Esophagus (tissue), 2 donors: ENCODE measurements at regions not wholly inside any gene's neighbourhood (a gene's known extent, or its start where the extent isn't known, plus 50 kb on each side); places are given as distances from the start of the nearest gene placed in this dataset.
"Not testable (repeated sequence)": the region's sequence is repeated elsewhere in the genome, so short reads cannot be mapped to it uniquely, and the experiment has no call there.

Experiments used
- H3K27ac ChIP-seq, 2 donors: one replicate each; pipeline ENCODE4 v1.5.1; 2013; ENCODE audit warnings: low read depth in 2 of 2, mild to moderate bottlenecking in 2 of 2, inconsistent platforms in 1 of 2, low read length in 1 of 2, moderate library complexity in 1 of 2
- H3K27me3 ChIP-seq, 2 donors: one replicate each; pipeline ENCODE4 v1.6.1; 2013; ENCODE audit warnings: low read length in 2 of 2, control low read depth in 1 of 2, mild to moderate bottlenecking in 1 of 2; ENCODE audit not compliant: insufficient read depth in 2 of 2, control insufficient read depth in 1 of 2
- H3K36me3 ChIP-seq, 2 donors: one replicate each; pipeline ENCODE4 v1.6.1; 2013; ENCODE audit warnings: low read length in 1 of 2; ENCODE audit not compliant: control insufficient read depth in 2 of 2, insufficient read depth in 2 of 2
- H3K4me1 ChIP-seq, 2 donors: one replicate each; pipeline ENCODE4 v1.6.1; 2013; ENCODE audit warnings: low read length in 1 of 2; ENCODE audit not compliant: control insufficient read depth in 2 of 2, insufficient read depth in 2 of 2
- H3K4me3 ChIP-seq, 2 donors: one replicate each; pipeline ENCODE4 v1.5.1; 2013; ENCODE audit warnings: low read length in 2 of 2, mild to moderate bottlenecking in 2 of 2, low read depth in 1 of 2, moderate library complexity in 1 of 2
- H3K9me3 ChIP-seq, 2 donors: one replicate each; pipeline ENCODE4 v1.6.1; 2013; ENCODE audit warnings: mild to moderate bottlenecking in 2 of 2, low read depth in 1 of 2, low read length in 1 of 2, moderate library complexity in 1 of 2; ENCODE audit not compliant: control insufficient read depth in 2 of 2, insufficient read depth in 1 of 2
- WGBS, 2 donors: extraction: QIAGEN DNeasy Blood & Tissue Kit; methylation state at CpG; one replicate each; pipeline ENCODE4 v1.1.7; 2013; 5-methylcytosine and 5-hydroxymethylcytosine counted together
- donor health status: healthy with polysubstance abuse.
- donor health status: Bipolar disorder and iron deficiency.

DNA sequence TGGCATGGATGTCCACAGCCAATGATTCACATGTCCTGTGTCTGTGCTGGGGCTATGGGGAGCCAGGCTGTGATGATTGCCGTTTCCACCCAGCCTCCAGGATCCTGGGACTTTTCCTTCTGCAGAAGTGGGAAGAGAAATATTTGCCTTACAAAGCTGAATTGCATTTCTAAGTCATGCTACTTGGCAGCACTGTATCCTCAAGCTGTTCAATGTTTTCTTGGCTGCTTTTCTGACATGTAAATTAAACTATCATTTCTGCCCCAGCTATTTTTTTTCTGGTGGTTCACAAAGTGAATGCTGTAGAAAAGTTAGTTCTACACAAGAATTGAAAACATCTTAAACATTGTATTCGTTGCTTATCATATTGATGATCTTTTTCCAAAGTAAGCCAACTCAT lies 51.9 kb upstream of the TCERG1L start:
- Histone ChIP-seq H3K27me3 (no peaks in the 10 kb centered on the region), H3K4me1 (no peaks in the 10 kb centered on the region), H3K4me3 (no peak overlapping the region), H3K36me3 (no peaks in the 10 kb centered on the region), H3K9me3 (peaks cover 0 to 6% of the 10 kb centered on the region in 2 donors), H3K27ac (no peak overlapping the region)
- 41 to 50% methylated on average over 2 of the region's 2 CpGs for WGBS, 2 donors

GRCh38 chr10:131371571-131371970 lies 60.0 kb upstream of the TCERG1L start:
- no peak overlapping the region for H3K27ac ChIP-seq
- no peaks in the 10 kb centered on the region for H3K36me3 ChIP-seq
- H3K27me3 ChIP-seq, result no peaks in the 10 kb centered on the region
- no peaks in the 10 kb centered on the region for H3K4me1 ChIP-seq
- no peak overlapping the region for H3K4me3 ChIP-seq
- 55 to 66% methylated on average over 8 of the region's 8 CpGs for WGBS, 2 donors
- H3K9me3 ChIP-seq, result peaks cover 0 to 8% of the 10 kb centered on the region in 2 donors

- H3K9me3 ChIP-seq, result no peaks in the 10 kb centered on the region
- 84 to 87% methylated on average over 13 of the region's 13 CpGs for WGBS, 2 donors
- no peaks in the 10 kb centered on the region for H3K27me3 ChIP-seq
- H3K4me1 ChIP-seq, result no peaks in the 10 kb centered on the region
- no peak overlapping the region for H3K27ac ChIP-seq
- H3K4me3 ChIP-seq, result no peak overlapping the region
- no peaks in the 10 kb centered on the region for H3K36me3 ChIP-seq
Measured at GRCh38 chr10:131381576-131381975, 70.1 kb upstream of the TCERG1L start.

DNA sequence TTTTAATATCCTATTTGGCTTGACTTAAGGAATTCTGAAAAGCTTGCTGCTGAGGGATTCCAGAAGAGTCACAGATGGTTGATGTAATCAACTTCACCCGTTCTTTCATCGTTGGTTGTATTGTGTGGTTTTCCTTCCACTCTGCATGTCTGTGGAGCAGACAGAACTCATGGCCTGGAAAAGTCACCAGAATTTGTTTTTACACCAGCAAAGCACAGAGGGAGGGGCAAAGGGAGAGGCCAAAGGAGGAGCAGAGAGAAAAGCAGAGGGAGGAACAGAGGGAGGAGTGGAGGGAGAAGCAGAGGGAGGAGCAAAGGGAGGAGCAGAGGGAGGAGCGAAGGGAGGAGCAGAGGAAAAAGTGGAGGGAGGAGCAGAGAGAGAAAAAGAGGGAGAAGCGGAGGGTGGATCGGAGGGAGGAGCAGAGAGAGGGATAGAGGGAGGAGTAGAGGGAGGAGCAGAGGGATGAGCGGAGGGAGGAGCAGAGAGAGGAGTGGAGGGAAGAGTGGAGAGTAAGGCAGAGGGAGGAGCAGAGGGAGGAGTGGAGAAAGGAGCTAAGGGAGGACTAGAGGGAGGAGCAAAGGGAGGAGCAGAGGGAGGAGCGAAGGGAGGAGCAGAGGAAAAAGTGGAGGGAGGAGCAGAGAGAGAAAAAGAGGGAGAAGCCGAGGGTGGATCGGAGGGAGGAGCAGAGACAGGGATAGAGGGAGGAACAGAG lies 73.8 kb upstream of the TCERG1L start:
- H3K9me3 ChIP-seq, H3K27ac ChIP-seq, H3K27me3 ChIP-seq, H3K36me3 ChIP-seq, H3K4me1 ChIP-seq, H3K4me3 ChIP-seq: not testable (repeated sequence)
- WGBS, 2 donors, result 67 to 74% methylated on average over 9 of the region's 9 CpGs

GRCh38 chr10:131387018-131387529 lies 75.6 kb upstream of the TCERG1L start:
- Histone ChIP-seq H3K27ac (no peak overlapping the region), H3K4me3 (no peak overlapping the region), H3K4me1 (peaks cover 0 to 2% of the 10 kb centered on the region in 2 donors), H3K36me3 (no peaks in the 10 kb centered on the region), H3K27me3 (peaks cover 0 to 3% of the 10 kb centered on the region in 2 donors), H3K9me3 (no peaks in the 10 kb centered on the region)
- WGBS, 2 donors, result 30 to 41% methylated on average over 11 of the region's 11 CpGs

DNA sequence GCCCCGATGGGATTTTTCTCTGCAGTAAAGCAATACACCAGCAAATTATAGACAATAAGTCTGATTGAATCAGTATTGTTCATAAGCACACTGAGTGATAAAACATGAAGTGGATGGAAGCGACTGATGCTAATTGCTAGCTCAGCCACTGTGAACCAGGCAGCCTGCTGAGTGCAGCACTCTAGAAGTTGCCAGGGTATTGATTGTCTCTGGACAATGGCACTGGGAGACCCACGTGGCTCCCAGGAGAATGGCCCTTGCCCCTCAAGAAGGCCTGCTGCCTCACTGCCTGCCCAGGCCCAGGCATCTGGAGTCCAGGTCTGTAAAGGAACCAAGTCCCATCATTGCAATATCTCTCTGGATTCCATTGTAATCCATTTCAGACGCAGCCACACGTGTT lies 80.4 kb upstream of the TCERG1L start:
- Histone ChIP-seq H3K4me1 (peaks cover 0 to 2% of the 10 kb centered on the region in 2 donors), H3K36me3 (no peaks in the 10 kb centered on the region), H3K27ac (no peak overlapping the region), H3K9me3 (no peaks in the 10 kb centered on the region), H3K4me3 (no peak overlapping the region), H3K27me3 (peaks cover 0 to 3% of the 10 kb centered on the region in 2 donors)
- 72 to 79% methylated on average over 5 of the region's 5 CpGs for WGBS, 2 donors

GRCh38 chr10:131396121-131397050 lies 84.9 kb upstream of the TCERG1L start:
- Histone ChIP-seq H3K4me3 (no peak overlapping the region), H3K27me3 (no peaks in the 10 kb centered on the region), H3K9me3 (no peaks in the 10 kb centered on the region), H3K36me3 (no peaks in the 10 kb centered on the region), H3K27ac (no peak overlapping the region), H3K4me1 (no peaks in the 10 kb centered on the region)
- 36 to 41% methylated on average over 20 of the region's 20 CpGs for WGBS, 2 donors

DNA sequence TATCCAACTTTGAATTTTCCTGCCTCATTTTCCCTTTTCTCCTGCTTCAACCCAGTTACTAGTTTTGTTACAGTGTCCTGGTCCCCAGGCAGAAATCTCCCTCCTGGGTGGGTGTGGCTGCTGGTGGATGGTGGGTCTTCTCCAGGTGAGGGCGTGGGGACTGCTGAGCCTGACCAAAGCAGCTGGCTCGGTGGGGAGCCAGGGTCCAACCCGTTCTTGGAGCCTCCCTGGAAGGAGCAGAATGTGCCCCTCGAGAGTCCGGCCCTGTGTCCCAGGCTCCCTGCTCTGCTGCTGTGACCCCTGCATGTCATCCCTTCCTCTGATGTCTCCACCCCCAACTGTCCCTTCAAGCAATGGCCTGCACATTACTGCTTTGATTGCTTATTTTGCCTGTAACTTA lies 86.6 kb upstream of the TCERG1L start:
- Histone ChIP-seq H3K9me3 (peaks cover 0 to 2% of the 10 kb centered on the region in 2 donors), H3K4me1 (no peaks in the 10 kb centered on the region), H3K36me3 (no peaks in the 10 kb centered on the region), H3K4me3 (no peak overlapping the region), H3K27me3 (no peaks in the 10 kb centered on the region), H3K27ac (no peak overlapping the region)
- 62 to 70% methylated on average over 5 of the region's 5 CpGs for WGBS, 2 donors

- WGBS, 2 donors, result 75 to 80% methylated on average over 7 of the region's 7 CpGs
- H3K27me3 ChIP-seq, result no peaks in the 10 kb centered on the region
- no peaks in the 10 kb centered on the region for H3K4me1 ChIP-seq
- no peak overlapping the region for H3K4me3 ChIP-seq
- peaks cover 0 to 2% of the 10 kb centered on the region in 2 donors for H3K9me3 ChIP-seq
- no peaks in the 10 kb centered on the region for H3K36me3 ChIP-seq
- H3K27ac ChIP-seq, result no peak overlapping the region
Measured at GRCh38 chr10:131399981-131400380, 88.5 kb upstream of the TCERG1L start.
